ENCODE measurements at regions not wholly inside any gene's neighbourhood (a gene's known extent, or its start where the extent isn't known, plus 50 kb on each side); places are given as distances from the start of the nearest gene placed in this dataset.

DNA sequence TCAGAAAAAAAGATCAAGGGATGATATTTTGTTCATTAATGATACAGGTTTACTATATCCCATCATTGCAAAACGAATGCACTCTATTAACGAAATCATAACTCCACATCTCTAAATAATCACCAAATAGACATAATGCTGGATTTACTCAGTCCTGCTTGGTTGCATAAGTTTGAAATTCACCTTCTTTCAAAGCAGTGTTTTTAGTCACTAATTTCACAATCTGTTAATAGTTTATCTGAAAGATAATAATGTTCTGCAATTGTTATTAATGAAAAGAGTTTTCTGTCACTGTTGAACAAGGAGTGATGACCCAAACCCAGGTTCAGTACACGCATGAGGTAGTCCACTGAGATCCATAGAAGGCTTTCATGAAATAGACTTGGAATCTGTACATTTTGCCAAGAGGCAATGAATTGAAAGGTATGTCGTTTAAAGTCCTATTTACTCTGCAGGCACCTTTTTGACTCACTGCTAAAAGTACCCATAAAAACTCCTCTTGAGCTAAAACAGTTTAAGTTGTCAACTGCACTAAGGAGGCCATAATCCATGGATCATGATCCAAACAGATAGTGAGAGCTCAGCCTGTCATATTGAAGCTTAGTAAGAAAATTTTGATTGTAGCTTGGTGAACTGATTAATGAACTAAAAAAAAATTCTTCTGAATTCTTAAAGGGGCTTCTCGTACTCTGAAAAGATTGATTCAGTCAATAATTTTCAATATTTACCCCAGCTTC, 75.6 kb upstream of the MBNL1 start:
- Histone ChIP-seq H2BK15ac (ENCODE audit: low read length) (no peak overlapping the region), H2BK5ac (ENCODE audit: low read depth, low read length) (no peak overlapping the region), H3K23ac (ENCODE audit: insufficient read length) (no peak overlapping the region), H3K18ac (ENCODE audit: extremely low read depth, low read length) (no peak overlapping the region), H2BK120ac (replicated peaks; ENCODE audit: low read depth, low read length) (no peak overlapping the region), H3K4me3 (ENCODE audit: extremely low read depth in 1 of 4, insufficient read depth in 2 of 4, low read depth in 3 of 4, low read length in 4 of 4) (no peak overlapping the region), H3K9ac (replicated peaks in 1 of 4; ENCODE audit: extremely low read depth in 1 of 4, low read depth in 3 of 4, low read length in 3 of 4) (no peak overlapping the region), H2AK5ac (ENCODE audit: low read depth, low read length) (no peak overlapping the region), H3K79me2 (ENCODE audit: control insufficient read depth in 1 of 2, insufficient read depth in 2 of 2, low read length in 2 of 2) (no peaks in the 10 kb centered on the region), H3K79me1 (ENCODE audit: low read depth, low read length) (no peaks in the 10 kb centered on the region), H2BK12ac (ENCODE audit: low read depth, low read length) (no peak overlapping the region), H3K4ac (replicated peaks; ENCODE audit: insufficient read length, low read depth, low read length) (no peak overlapping the region), H2AFZ (ENCODE audit: low read length) (no peak overlapping the region), H3K9me3 (ENCODE audit: insufficient read depth in 2 of 2, low read depth in 1 of 2, low read length in 1 of 2) (no peaks in the 10 kb centered on the region; a peak in 1 of 4 replicates), H3K56ac (replicated peaks; ENCODE audit: insufficient read length, low read depth, low read length) (no peak overlapping the region), H3K27ac (ENCODE audit: low read depth, low read length) (no peak overlapping the region), H4K91ac (replicated peaks; ENCODE audit: insufficient read length, low read length) (no peak overlapping the region), H3K27me3 (replicated peaks in 1 of 4; ENCODE audit: control insufficient read depth in 3 of 4, extremely low read depth in 1 of 4, insufficient read depth in 3 of 4, low read length in 3 of 4) (peaks cover 0 to 2% (median 0%) of the 10 kb centered on the region in 4 experiments; a peak in 1 of 7 replicates), H4K20me1 (replicated peaks in 1 of 2; ENCODE audit: control insufficient read depth in 1 of 2, insufficient read depth in 2 of 2, low read length in 2 of 2) (no peaks in the 10 kb centered on the region), H2BK20ac (ENCODE audit: low read length) (no peak overlapping the region), H4K5ac (ENCODE audit: insufficient read length, low read depth, low read length) (no peak overlapping the region), H3K14ac (ENCODE audit: insufficient read length) (no peak overlapping the region), H4K8ac (ENCODE audit: extremely low read depth, insufficient read depth, low read length) (no peak overlapping the region), H3K4me2 (ENCODE audit: insufficient read depth in 1 of 2, low read depth in 2 of 2, low read length in 2 of 2) (no peak overlapping the region), H3K36me3 (ENCODE audit: control insufficient read depth in 2 of 4, insufficient read depth in 4 of 4, low read length in 3 of 4) (no peaks in the 10 kb centered on the region), H3K23me2 (ENCODE audit: low read depth, low read length) (no peaks in the 10 kb centered on the region), H3K4me1 (replicated peaks in 1 of 4; ENCODE audit: control insufficient read depth in 3 of 4, insufficient read depth in 4 of 4, low read length in 3 of 4) (no peaks in the 10 kb centered on the region)
- FAIRE-seq (no peak), DNase-seq (ENCODE audit: low read depth in 1 of 2, low spot score in 2 of 2) (no peak)
- WGBS, 2 experiments (ENCODE audit: extremely low coverage in 1 of 2, insufficient coverage in 1 of 2, insufficient read length in 1 of 2, insufficient replicate concordance in 2 of 2, low coverage in 1 of 2, low lambda C conversion rate in 2 of 2, missing lambda C conversion rate in 1 of 2): 91% methylated on average over 5 of the region's 5 CpGs; no CpG with 5 or more reads in 1 of the 2 experiments
- ChIA-PET POLR2A (ENCODE audit: partially characterized antibody) (no interaction called here), CTCF (ENCODE audit: partially characterized antibody) (interaction anchor here (0.6 to 2.3 kb wide), 4 partner anchors 9 to 279 kb away, joined by 3 to 10 read pairs (median 4); no protein-coding TSS in a partner anchor)
- no peak for TF ChIP-seq SRF (IDR thresholded peaks at IDR 0.05; ENCODE audit: low read depth, low read length)
